MM.1S (cell line): ENCODE measurements at regions not wholly inside any gene's neighbourhood (a gene's known extent, or its start where the extent isn't known, plus 50 kb on each side); places are given as distances from the start of the nearest gene placed in this dataset.

Source experiments
- DNase-seq: peaks from one replicate; pipeline ENCODE4 v3.0.0-alpha.2; 2015
- H2AFZ ChIP-seq: fragments of 300-600 bp; sonication (generic); 2 replicates; pipeline ENCODE4 v1.6.0; 2016; ENCODE audit warnings: antibody characterized with exemption, low read length
- H3F3A ChIP-seq: fragments of 300-600 bp; sonication (generic); 2 replicates; pipeline ENCODE4 v1.6.1; 2016; ENCODE audit warnings: mild to moderate bottlenecking, antibody characterized with exemption, low read length, moderate library complexity, mixed read lengths; ENCODE audit not compliant: insufficient read depth
- H3K27ac ChIP-seq: fragments of 300-600 bp; sonication (generic); 2 replicates; pipeline ENCODE4 v1.5.1; 2016; ENCODE audit warnings: mild to moderate bottlenecking, low read length
- H3K27me3 ChIP-seq: fragments of 300-600 bp; sonication (generic); replicated peaks from 2 replicates; pipeline ENCODE4 v1.6.0; 2016; ENCODE audit warnings: low read length; ENCODE audit not compliant: insufficient read depth
- H3K36me3 ChIP-seq: fragments of 300-600 bp; sonication (generic); replicated peaks from 2 replicates; pipeline ENCODE4 v1.6.1; 2016; ENCODE audit warnings: mild to moderate bottlenecking, low read length, mixed read lengths; ENCODE audit not compliant: insufficient read depth
- H3K4me1 ChIP-seq: fragments of 300-600 bp; sonication (generic); 2 replicates; pipeline ENCODE4 v1.6.1; 2016; ENCODE audit warnings: low read length, mixed read lengths
- H3K4me2 ChIP-seq: fragments of 300-600 bp; sonication (generic); 2 replicates; pipeline ENCODE4 v1.6.0; 2016; ENCODE audit warnings: low read depth, low read length
- H3K4me3 ChIP-seq: fragments of 300-600 bp; sonication (generic); 2 replicates; pipeline ENCODE4 v1.5.1; 2016; ENCODE audit warnings: low read length, mixed read lengths
- H3K79me2 ChIP-seq: fragments of 300-600 bp; sonication (generic); 2 replicates; pipeline ENCODE4 v1.6.1; 2016; ENCODE audit warnings: mixed run types, low read length, mixed read lengths
- H3K9ac ChIP-seq: fragments of 300-600 bp; sonication (generic); 2 replicates; pipeline ENCODE4 v1.6.1; 2016; ENCODE audit warnings: low read length, mixed read lengths
- H3K9me2 ChIP-seq: fragments of 300-600 bp; sonication (generic); replicated peaks from 2 replicates; pipeline ENCODE4 v1.6.1; 2016; ENCODE audit warnings: mild to moderate bottlenecking, low read length, mixed read lengths; ENCODE audit not compliant: insufficient read depth
- H3K9me3 ChIP-seq: fragments of 300-600 bp; sonication (generic); replicated peaks from 2 replicates; pipeline ENCODE4 v1.6.1; 2016; ENCODE audit warnings: mild to moderate bottlenecking, low read length, mixed read lengths; ENCODE audit not compliant: insufficient read depth
- H4K20me1 ChIP-seq: fragments of 300-600 bp; sonication (generic); 2 replicates; pipeline ENCODE4 v1.6.1; 2016; ENCODE audit warnings: mild to moderate bottlenecking, low read length, moderate library complexity, mixed read lengths; ENCODE audit not compliant: insufficient read depth
- CTCF ChIP-seq: fragments of 300-600 bp; sonication (generic); IDR thresholded peaks from 2 replicates; pipeline ENCODE4 v1.5.1; 2016; ENCODE audit warnings: antibody characterized with exemption, low read length, mixed read lengths
- EZH2 ChIP-seq: fragments of 300-600 bp; sonication (generic); optimal IDR thresholded peaks from 2 replicates; pipeline ENCODE3; 2017; ENCODE audit warnings: low read depth, mild to moderate bottlenecking, antibody characterized with exemption, low read length, mixed read lengths
- EZH2phosphoT487 ChIP-seq: fragments of 300-600 bp; sonication (generic); IDR thresholded peaks from 2 replicates; pipeline ENCODE4 v1.6.1; 2018; ENCODE audit warnings: antibody characterized with exemption, low read length

- Histone ChIP-seq H3K4me3 (no peak overlapping the region), H3F3A (no peaks in the 10 kb centered on the region), H3K36me3 (no peaks in the 10 kb centered on the region), H3K9ac (no peak overlapping the region), H3K27me3 (no peaks in the 10 kb centered on the region; the same call in 1 of the 2 replicates), H3K9me3 (no peaks in the 10 kb centered on the region), H2AFZ (no peak overlapping the region), H3K79me2 (no peaks in the 10 kb centered on the region), H3K4me2 (no peak overlapping the region), H3K9me2 (no peaks in the 10 kb centered on the region), H3K27ac (no peak overlapping the region), H4K20me1 (no peaks in the 10 kb centered on the region), H3K4me1 (no peaks in the 10 kb centered on the region)
- DNase-seq = no peak
- TF ChIP-seq EZH2 = no peak
- no peak for TF ChIP-seq EZH2phosphoT487
- TF ChIP-seq CTCF = no peak
These were observed 154.3 kb downstream of the BUD13 start for GRCh38 chr11:116618461-116618860.

- Histone ChIP-seq H3F3A (no peaks in the 10 kb centered on the region), H3K4me3 (no peak overlapping the region), H3K4me1 (no peaks in the 10 kb centered on the region), H3K9me2 (no peaks in the 10 kb centered on the region), H3K9me3 (no peaks in the 10 kb centered on the region), H3K27me3 (no peaks in the 10 kb centered on the region; the same call in 1 of the 2 replicates), H4K20me1 (no peaks in the 10 kb centered on the region), H3K27ac (no peak overlapping the region), H3K79me2 (no peaks in the 10 kb centered on the region), H2AFZ (no peak overlapping the region), H3K9ac (no peak overlapping the region), H3K4me2 (no peak overlapping the region), H3K36me3 (no peaks in the 10 kb centered on the region)
- no peak for DNase-seq
- TF ChIP-seq EZH2phosphoT487 (no peak), CTCF (no peak), EZH2 (no peak)
These were observed 157.4 kb downstream of the BUD13 start for GRCh38 chr11:116615211-116615865.

DNA sequence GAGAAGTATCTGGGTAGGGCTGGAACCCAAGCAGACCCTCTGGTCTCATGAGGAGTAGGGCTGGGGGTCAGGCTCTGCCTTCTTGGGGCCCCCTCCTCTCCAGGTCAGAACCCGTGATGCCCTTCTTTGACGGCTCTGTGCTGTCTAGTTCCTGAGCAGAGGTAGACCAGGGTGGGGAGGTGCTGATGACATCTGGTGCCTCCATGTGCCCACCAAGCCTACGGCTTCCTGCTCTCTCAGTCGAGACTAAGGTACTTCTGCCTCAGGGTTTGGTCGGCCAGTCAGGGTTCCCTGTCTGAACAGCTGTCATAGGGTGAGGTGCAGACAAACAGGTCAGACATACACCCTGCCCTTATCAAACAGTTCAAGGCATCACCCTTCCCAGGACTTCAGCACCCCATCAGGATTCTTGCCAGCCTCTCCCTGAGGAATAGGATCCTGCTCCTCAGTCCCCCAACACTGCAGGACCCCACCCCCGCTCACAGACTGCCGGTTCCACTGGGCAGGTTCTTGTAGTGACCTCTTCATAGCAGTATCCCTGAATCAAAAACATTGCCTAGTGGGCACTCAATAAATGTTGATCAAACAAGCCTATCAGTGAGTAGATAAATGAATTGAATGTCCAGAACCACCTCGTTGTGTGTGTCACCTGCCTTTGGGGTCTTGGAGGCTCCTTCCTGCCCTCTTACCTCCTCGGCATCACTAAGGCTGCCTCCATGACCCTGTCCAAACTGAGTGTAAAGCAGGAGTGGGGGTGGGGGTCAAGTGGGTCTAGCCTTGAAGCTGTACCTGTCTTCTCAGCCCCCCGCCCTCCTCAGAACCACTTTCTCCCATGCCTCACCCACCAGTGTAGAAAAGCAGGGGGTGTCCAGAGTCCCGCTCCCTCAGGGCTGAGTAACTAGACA lies 158.2 kb downstream of the BUD13 start:
- Histone ChIP-seq H3K9ac (no peak overlapping the region), H3K4me3 (no peak overlapping the region), H3K9me3 (no peaks in the 10 kb centered on the region), H3K9me2 (no peaks in the 10 kb centered on the region), H3K27ac (no peak overlapping the region), H3F3A (no peaks in the 10 kb centered on the region), H3K4me2 (no peak overlapping the region), H3K27me3 (no peaks in the 10 kb centered on the region; the same call in 1 of the 2 replicates), H2AFZ (no peak overlapping the region), H3K79me2 (no peaks in the 10 kb centered on the region), H3K4me1 (no peaks in the 10 kb centered on the region), H4K20me1 (no peaks in the 10 kb centered on the region), H3K36me3 (no peaks in the 10 kb centered on the region)
- TF ChIP-seq CTCF = no peak
- no peak for TF ChIP-seq EZH2
- no peak for TF ChIP-seq EZH2phosphoT487
- no peak for DNase-seq
